GM19238 (cell line): ENCODE measurements at regions not wholly inside any gene's neighbourhood (a gene's known extent, or its start where the extent isn't known, plus 50 kb on each side); places are given as distances from the start of the nearest gene placed in this dataset.

Experiments
- DNase-seq: peaks from one replicate; pipeline ENCODE4 v3.0.0; 2011; ENCODE audit warnings: low spot score; ENCODE audit not compliant: insufficient read length

DNA sequence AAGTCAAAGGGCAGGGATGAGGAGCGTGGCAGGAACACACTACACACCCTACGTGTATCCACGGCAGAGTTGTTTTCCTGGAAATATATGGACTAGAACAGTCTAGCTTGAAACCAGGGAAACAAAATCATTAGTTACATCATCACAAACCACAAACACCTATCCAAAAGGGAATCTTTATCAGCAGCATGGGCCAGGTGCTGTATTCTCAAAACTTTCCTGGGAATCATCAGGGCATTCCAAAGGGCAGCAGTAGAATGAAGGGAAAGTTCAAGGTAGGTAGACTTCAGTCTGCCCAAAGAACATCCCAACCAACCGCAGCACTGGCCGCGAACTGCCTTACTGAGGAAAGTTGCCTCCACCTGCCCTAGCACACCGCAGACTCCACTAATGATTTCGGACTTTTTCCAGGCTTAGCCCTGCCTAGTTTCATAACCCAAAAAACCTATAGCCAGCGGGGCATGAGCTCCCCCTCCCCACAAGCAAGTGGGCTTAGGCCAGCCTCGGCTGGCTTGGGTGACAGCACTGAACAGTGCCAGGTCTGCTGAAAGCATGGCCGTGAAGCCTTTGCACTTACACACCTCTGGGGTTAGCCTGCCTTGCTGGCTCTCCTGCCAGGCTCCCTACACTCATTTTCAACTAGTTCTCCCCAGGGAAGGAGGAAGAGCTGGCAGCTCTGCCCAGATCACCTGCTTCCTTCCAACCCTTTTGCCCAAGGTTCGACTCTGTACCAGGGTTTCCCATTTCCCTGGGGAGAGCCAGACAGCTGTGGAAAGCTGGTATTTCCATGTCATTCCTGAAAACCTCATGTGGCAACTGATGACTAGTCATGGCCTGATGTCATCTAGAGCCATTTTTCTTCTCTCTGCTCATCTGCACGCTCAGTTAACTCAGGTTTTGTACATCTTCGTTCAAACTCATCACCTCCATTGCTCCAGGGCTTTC is 77.3 kb upstream of the UBAC2 start:
- no peak for DNase-seq

DNA sequence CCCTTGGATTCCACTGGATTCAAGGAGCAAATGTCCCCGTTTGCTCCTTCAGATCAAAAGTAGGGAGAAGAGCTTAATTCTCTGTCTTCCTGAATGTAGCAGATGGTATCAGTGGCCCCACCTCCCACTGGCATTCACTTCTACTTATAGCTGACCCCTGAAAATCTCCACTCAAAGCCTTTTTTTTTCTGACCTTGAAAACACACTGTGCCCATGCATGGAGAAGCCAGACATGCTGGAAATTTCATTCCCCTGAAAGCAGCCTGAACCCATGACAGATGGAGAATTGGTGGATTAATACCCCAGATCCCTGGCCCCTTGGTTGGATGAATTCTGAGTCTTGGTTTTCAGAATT is 76.6 kb upstream of the UBAC2 start:
- no peak for DNase-seq

DNA sequence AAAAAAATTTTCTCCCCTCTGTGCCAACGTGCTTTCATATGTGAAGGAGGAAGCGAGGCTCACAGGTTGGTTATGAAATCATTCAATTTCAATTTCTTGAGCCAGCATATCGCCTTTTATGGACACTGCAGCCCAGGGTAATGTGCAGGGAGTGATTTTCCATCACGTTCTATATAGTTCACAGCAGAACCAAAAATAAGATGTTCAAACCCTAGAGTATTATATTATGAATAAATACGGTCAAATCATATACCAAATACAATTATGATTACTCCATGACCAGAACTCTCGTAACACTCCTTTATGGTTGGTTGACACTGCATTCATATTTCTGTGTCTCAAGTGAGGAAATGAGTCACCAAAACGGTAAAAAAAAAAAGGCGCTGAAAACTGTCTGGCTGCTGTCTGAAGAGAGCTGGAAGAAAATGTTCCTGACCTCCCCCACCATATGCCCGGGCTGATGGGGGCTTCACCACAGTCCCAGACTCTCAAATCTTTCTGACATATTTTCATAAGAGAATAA is 75.8 kb upstream of the UBAC2 start:
- no peak for DNase-seq

DNA sequence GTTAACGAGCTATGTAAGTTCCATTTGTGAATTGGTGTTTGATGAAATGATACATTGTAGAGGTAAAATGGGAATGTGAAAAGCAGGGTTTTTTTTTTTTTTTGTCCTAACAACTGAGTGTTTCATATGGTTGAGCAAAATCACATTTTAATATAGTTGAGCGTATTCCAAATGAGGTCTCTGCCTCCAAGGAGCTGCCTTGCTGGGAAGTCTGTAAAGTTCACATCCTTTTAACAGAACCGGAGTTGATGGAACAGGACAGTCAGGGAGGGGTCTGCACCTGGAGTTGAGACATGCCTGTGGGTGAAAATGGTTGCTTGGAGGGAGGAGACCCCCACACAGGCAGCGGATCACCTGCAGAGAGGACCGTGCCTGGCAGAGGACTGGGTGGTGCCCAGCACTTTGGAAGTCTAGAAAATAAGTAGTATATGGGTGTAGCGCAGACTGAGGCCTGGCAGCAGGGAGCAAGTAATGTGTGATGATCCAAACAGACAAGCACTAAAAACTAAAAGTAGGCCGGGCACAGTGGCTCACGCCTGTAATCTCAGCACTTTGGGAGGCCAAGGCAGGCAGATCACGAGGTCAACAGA is 75.2 kb upstream of the UBAC2 start:
- no peak for DNase-seq

DNA sequence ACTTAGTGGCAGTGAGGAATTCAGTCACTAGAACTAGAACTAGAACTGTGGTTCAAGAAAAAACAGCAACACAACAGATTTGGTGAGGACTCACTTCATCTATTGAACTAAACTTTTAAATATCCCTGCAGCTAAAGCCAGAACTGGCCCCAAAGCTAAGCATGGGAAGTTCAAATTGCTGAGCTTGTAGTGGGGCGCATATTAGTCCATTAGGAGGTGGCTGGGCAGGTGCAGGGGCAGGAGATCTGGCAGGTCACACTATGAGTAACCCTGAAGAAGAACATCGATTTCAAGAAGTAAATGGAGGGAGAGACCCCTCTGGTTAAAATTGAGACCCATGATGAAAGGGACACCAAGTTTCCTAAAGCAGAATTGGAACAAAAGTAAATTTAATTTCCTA is 73.8 kb upstream of the UBAC2 start:
- DNase-seq = no peak

DNA sequence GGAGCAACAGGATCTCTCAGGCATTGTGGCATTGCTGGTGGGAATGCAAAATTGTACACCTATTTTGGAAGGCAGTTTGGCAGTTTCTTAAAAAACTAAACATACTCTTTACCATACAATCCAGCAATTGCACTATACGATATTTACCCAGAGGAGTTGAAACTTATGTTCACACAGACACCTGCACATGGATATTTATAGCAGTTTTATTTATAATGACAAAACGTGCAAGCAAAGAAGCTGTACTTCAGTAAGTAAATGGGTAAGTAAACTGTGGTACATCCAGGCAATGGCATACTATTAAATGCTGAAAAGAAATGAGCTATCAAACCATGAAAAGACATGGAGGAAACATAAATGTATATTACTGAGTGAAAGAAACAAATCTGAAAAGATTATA is 71.6 kb upstream of the UBAC2 start:
- no peak for DNase-seq

DNA sequence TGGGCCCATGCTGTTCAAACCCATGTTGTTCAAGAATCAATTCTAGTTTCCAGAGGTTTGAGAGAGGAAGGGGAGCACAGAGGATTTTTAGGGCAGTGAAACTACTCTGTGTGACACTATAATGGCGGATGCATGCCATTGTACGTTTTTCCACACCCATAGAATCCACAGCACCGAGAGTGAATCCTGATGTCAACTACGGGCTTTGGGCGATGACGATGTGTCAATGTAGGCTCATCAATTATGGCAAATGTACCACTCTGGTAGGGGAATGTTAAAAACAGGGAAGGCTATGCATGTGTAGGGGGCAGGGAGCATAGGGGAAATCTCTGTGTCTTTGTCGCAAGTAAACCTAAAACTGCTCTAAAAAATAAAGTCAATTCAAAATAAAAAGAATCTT is 70.7 kb upstream of the UBAC2 start:
- no peak for DNase-seq

DNA sequence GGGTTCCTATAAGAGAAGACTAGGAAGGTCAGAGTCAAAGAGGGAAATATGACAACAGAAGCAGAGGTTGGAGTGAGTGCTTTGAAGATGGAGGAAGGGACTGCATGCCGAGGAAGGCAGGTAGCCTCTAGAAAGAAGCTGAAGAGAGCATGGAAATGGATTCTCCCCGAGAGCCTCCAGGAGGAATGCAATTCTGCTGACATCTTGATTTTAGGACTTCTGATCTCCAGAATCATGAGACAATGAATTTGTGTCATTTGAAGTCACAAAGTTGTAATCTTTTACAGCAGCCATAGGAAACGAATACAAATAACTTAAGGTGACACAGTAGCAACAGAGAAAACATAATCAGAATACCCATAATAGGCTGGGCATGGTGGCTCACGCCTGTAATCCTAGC is 69.2 kb upstream of the UBAC2 start:
- no peak for DNase-seq

DNA sequence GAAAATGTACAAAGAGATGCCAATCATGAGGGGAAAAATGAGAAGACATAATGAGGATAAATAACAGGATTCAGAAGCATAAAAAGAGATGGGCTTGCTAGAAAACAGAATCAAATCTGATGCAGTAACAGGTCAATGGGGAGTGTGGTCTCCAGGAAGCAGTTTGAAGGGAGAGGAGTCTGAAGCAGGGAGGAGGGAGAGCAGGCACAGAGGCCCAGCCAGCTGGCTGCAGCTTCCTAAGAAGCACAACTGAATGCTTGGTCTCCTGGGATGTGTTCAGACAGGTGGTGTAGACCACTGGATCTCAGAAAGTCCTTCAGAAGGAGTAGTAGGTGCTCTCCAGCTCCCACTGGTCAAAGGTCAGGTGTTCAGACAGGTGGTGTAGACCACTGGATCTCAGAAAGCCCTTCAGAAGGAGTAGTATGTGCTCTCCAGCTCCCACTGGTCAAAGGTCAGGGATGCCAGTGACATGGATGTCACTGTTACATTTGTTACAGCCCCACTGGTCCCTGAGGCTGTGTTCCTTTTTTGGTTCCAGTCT is 68.3 kb upstream of the UBAC2 start:
- no peak for DNase-seq

DNA sequence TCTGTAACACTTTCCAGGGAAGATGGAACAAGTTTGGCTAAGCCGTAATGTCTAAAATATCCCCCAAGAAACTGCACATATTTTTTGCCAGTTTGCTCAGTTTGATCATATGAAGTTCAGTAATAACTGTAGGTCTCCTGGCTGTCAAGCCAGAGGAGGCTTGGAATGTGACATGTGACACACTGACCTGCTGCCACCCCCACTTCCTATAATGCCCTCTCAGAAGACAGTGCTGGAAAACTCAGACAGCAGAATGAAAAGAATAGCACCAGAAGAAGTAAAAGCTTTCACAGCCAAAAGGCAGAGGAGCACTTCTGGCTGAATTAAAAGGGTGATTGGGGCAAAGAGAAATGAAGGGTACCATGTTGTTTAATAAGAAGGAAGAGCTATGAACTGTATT is 67.4 kb upstream of the UBAC2 start:
- no peak for DNase-seq

DNA sequence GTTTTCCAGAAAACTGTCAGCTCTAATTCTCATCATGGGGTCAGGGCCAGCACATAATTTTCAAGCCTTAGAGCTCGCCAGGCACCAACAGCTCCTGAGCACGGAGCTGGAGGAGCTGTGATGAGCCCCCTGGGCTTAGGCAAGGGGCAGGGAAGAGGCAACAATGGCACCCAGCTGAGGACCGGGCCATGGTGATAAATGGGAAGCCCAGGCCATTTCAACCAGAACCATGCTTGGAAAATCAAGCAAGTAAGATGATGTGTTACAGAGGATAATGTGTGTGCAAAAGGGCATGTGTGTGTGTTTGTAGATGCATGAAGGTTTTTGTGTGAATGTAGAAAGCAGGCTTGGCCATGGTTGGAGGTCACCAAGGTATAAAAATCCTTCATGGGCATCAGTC is 66.8 kb upstream of the UBAC2 start:
- no peak for DNase-seq

DNA sequence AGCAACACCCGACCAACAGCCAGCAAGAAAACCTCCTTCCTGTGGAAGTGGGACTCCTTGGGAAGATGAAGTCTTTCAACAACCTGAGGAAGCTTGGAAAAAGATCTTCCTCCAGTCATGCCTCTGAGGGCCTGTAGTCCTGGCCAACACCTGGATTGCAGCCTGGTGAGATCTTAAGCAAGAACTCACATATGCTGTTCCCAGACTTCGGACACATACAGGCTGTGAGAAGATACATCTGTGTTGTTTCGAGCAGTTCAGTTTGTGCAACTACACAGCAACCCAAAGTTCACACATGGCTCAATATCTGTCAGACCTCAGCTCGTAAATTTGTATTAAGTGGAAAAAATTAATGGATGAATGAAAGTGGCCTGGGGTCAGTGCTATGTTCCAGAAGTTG is 65.1 kb upstream of the UBAC2 start:
- no peak for DNase-seq

DNA sequence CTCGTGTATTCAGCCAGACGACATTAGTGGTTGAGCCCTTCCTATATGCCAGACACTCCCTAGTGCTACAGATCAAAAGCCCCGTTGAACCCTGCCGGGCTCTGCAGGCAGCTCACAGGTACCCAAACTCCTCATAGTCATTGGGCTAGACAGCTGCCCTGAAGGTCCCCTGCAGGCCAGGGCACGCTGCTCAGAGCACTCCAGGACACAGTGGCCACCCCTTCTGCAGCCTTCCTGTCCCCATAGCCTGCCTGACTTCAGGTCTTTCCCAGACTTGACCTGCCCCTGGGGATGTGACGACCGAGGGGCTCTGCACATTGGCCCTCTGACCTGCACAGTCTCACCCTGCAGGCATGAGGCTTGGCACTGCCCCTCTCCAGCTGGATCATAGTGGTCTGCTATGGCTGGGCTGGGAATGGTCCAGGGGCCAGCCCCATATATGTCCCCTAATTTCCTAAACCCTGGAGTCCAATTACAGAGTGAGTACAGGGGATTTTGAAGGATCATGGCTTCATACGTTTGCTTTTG is 64.2 kb upstream of the UBAC2 start:
- DNase-seq = no peak

DNA sequence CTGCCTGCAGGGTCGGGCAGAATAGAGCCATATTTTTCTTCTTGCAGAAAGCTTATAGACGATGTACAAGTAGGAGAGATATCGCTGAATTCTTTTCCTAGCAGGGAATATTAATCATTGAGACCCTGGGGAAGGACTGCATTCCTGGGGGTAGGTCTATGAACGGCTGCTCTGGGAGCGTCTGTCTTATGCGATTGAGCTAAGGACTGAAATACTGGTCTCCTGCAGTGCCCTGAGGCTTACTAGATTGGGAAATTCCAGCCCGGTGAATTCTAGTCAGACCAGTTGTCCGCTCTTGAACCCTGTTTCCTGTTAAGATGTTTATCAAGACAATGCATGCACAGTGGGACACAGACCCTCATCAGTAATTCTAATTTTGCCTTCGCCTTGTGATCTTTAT is 59.8 kb upstream of the UBAC2 start:
- DNase-seq = no peak

DNA sequence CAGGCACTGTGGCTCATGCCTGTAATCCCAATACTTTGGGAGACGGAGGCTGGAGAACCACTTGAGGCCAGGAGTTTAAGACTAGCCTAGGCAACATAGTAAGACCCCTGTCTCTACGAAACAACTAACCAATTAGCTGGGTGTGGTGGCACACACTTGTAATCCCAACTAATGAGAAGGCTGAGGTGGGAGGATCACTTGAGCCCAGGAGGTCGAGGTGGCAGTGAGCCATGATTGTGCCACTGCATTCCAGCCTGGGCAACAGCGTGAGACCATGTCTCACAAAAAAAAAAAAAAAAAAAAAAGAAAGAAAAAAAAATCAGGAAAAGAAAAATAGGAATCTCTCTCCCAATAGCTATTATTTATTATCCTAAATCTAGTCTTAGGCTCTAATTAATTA is 56.8 kb upstream of the UBAC2 start:
- DNase-seq = no peak

DNA sequence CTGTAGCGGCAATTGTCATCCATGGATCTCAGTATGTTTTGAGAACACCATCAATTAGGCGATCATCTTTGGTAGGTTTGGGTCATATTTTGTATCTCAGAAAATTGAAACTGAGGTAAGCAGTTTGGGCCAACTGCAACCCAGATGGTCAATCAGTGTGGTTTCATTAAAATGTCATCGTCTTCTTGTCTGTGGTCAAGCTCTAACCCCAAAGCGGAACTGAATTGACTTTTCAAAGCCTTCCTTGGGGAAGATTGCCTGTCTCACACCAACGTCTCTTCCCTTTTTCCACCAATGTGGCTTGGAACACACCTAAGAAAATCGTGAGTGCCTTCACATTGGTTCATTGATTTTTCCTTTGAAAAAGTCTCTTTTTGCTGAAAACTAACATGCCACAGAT is 56.3 kb upstream of the UBAC2 start:
- no peak for DNase-seq

DNA sequence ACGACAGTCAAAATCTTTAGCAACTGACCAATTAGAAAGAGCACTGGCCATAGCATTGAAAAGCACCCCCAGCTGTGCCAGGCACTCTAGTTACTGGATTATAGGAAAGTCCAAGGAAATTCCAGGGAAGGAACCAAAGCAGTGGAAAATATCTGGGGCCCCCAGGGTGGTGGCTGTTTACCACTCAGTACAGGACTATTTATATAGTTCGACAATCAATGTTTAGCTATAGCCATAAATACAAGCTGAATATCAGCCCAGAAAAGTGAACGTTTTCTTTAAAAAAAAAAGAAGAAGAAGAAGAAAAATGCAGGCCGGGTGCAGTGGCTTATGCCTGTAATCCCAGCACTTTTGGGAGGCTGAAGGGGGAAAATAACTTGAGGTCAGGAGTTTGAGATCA is 55.2 kb upstream of the UBAC2 start:
- DNase-seq = no peak

DNA sequence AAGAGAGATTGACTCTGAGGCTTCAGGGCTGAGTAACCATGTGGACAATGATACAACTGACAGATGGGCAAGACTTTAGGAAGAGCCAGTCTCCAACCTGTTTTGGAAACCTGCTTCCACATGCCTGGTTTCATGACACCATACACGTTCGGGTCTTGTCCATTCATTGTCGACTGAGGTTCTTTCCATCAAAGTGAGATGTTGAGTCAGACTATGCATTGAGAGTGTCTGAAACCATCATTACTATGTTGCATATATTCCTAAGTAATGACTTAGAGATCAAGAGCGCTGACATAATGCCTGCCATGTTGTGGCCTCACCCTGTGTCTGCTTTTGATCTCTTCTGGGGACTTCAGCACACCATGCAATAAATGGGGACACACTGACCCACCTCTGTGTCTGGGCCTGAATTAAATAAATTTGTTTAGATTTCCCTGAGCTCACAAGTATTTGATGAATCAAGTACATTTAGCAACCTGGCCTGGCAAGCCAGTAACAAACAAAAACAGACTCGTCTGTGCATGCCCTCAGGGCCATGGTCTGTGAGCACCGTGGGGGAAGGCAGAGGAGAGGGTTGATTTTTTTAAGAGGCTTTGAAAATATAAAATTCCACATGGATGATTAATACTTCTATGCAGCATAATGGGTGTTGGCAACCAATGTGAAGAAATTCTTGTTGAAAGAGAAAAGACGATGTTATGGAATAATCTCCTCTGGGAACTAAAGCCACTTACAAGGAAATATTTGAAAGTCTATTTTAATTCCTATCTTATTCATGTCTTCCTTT is 49.9 kb upstream of the UBAC2 start:
- DNase-seq = no peak
